DOHH2 (cell line): ENCODE measurements at regions not wholly inside any gene's neighbourhood (a gene's known extent, or its start where the extent isn't known, plus 50 kb on each side); places are given as distances from the start of the nearest gene placed in this dataset.

Experiments used
- H3F3A ChIP-seq: fragments of 200-600 bp; sonication (generic), shearing (Covaris generic); 2 replicates; pipeline ENCODE4 v1.6.0; 2016; ENCODE audit warnings: antibody characterized with exemption, mild to moderate bottlenecking; ENCODE audit not compliant: control insufficient read depth, insufficient read depth
- H3K27ac ChIP-seq: fragments of 200-600 bp; sonication (generic); 2 replicates; pipeline ENCODE4 v1.5.1; 2014; ENCODE audit warnings: low read depth, mild to moderate bottlenecking, low read length, moderate library complexity
- H3K27me3 ChIP-seq: fragments of 200-600 bp; sonication (generic); 2 replicates; pipeline ENCODE4 v1.6.1; 2014; ENCODE audit warnings: mild to moderate bottlenecking, low read length, mixed read lengths; ENCODE audit not compliant: control insufficient read depth
- H3K36me3 ChIP-seq: fragments of 200-600 bp; sonication (generic); 2 replicates; pipeline ENCODE4 v1.6.1; 2014; ENCODE audit warnings: mild to moderate bottlenecking, low read length, moderate library complexity, mixed read lengths; ENCODE audit not compliant: control insufficient read depth
- H3K4me1 ChIP-seq: fragments of 200-600 bp; sonication (generic); 2 replicates; pipeline ENCODE4 v1.6.1; 2014; ENCODE audit warnings: mild to moderate bottlenecking, low read length, mixed read lengths; ENCODE audit not compliant: control insufficient read depth
- H3K4me2 ChIP-seq: fragments of 200-600 bp; sonication (generic); 2 replicates; pipeline ENCODE4 v1.6.0; 2014; ENCODE audit warnings: mild to moderate bottlenecking, low read length, moderate library complexity
- H3K4me3 ChIP-seq: fragments of 200-600 bp; sonication (generic); 2 replicates; pipeline ENCODE4 v1.5.1; 2014; ENCODE audit warnings: mild to moderate bottlenecking, low read length, mixed read lengths
- H3K79me2 ChIP-seq: fragments of 200-600 bp; sonication (generic); 2 replicates; pipeline ENCODE4 v1.6.1; 2014; ENCODE audit warnings: mild to moderate bottlenecking, low read length, mixed read lengths; ENCODE audit not compliant: control insufficient read depth
- H3K9me2 ChIP-seq: fragments of 200-600 bp; sonication (generic); replicated peaks from 2 replicates; pipeline ENCODE4 v1.6.1; 2014; ENCODE audit warnings: mild to moderate bottlenecking, low read length, mixed read lengths; ENCODE audit not compliant: control insufficient read depth
- H3K9me3 ChIP-seq: fragments of 200-600 bp; sonication (generic); 2 replicates; pipeline ENCODE4 v1.6.1; 2014; ENCODE audit warnings: antibody characterized with exemption, low read length, mixed read lengths; ENCODE audit not compliant: control insufficient read depth, insufficient read depth
- H4K20me1 ChIP-seq: fragments of 200-600 bp; sonication (generic); 2 replicates; pipeline ENCODE4 v1.6.0; 2014; ENCODE audit warnings: low read depth, mild to moderate bottlenecking, antibody characterized with exemption, low read length, moderate library complexity; ENCODE audit not compliant: control insufficient read depth, insufficient read depth
- CTCF ChIP-seq: fragments of 200-600 bp; sonication (generic); IDR thresholded peaks from one replicate; pipeline ENCODE4 v1.5.1; 2014; ENCODE audit warnings: antibody characterized with exemption, mild to moderate bottlenecking, low read depth, low read length; ENCODE audit not compliant: poor library complexity, severe bottlenecking
- EZH2phosphoT487 ChIP-seq: fragments of 200-600 bp; sonication (generic); IDR thresholded peaks from 2 replicates; pipeline ENCODE4 v1.6.1; 2017; ENCODE audit warnings: borderline replicate concordance, mild to moderate bottlenecking, antibody characterized with exemption, low read length, moderate library complexity, mixed read lengths

DNA sequence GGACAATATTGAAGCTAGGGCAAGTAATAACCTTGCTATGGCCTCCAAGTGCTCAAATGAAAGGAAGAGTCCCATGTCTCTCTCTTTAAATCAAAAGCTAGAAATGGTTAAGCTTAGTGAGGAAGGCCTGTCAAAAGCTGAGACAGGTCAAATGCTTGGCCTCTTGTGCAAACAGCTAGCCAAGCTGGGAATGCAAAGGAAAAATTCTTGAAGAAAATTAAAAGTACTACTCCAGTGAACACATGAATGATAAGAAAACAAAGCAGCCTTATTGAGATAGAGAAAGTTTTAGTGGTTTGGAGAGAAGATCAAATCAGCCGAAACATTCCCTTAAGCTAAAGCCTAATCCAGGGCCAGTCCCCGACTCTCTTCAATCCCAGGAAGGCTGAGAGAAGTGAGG is 84.1 kb upstream of the PLEKHA5 start:
- H3K27ac ChIP-seq = no peak overlapping the region
- no peaks in the 10 kb centered on the region for H3K27me3 ChIP-seq
- TF ChIP-seq EZH2phosphoT487 (no peak), CTCF (no peak)
- H4K20me1 ChIP-seq = no peaks in the 10 kb centered on the region
- no peaks in the 10 kb centered on the region for H3K4me1 ChIP-seq
- no peaks in the 10 kb centered on the region for H3K9me2 ChIP-seq
- H3K4me2 ChIP-seq = no peak overlapping the region
- H3K4me3 ChIP-seq = no peak overlapping the region
- no peaks in the 10 kb centered on the region for H3K79me2 ChIP-seq
- no peaks in the 10 kb centered on the region for H3K9me3 ChIP-seq
- H3F3A ChIP-seq = no peaks in the 10 kb centered on the region
- H3K36me3 ChIP-seq = no peaks in the 10 kb centered on the region

DNA sequence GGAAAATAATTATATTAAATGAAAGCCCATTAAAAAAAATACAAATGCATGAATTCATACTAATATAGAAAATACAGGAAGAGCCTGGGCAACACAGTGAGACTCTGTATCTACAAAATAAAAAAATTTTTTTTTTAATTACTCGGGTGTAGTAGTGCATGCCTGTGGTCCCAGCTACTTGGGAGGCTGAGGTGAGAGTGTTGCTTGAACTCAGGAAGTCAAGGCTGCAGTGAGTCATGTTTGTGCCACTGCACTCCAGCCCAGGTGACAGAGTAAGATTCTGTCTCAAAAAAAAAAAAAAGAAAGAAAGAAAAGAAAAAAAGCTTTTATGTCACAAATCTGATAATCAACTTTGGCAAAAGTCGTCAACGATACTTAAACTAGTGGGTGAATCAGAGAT is 80.6 kb upstream of the PLEKHA5 start:
- no peak overlapping the region for H3K27ac ChIP-seq

DNA sequence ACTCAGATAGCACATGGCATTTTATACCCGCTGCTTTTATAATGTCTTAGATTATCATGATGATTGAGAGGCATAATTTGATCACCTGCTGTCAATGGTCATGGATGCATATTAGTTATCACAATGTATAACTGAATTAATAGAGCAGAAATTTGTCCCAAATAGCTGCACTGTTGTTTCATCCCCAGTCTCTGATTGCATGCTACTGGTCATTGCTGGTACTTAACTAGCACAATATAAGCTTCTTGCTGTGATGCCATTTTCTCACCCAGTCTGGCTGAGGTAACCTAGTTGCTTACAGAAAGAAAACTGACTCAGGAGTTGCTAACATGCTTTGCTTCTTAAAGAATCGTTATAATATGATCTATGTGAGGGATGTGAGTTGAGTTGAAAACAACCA is 76.8 kb upstream of the PLEKHA5 start:
- H3K4me2 ChIP-seq = no peak overlapping the region
- H3K9me2 ChIP-seq = no peaks in the 10 kb centered on the region; the same call in 1 of the 2 replicates
- no peak overlapping the region for H3K27ac ChIP-seq
- H3K9me3 ChIP-seq = no peaks in the 10 kb centered on the region
- TF ChIP-seq EZH2phosphoT487 = no peak
- no peak for TF ChIP-seq CTCF
- no peaks in the 10 kb centered on the region for H4K20me1 ChIP-seq
- H3K4me3 ChIP-seq = no peak overlapping the region
- H3F3A ChIP-seq = no peaks in the 10 kb centered on the region
- H3K4me1 ChIP-seq = no peaks in the 10 kb centered on the region
- H3K79me2 ChIP-seq = no peaks in the 10 kb centered on the region
- H3K27me3 ChIP-seq = no peaks in the 10 kb centered on the region
- no peaks in the 10 kb centered on the region for H3K36me3 ChIP-seq

More for the DNA sequence above, 80.6 kb upstream of the PLEKHA5 start:
- no peaks in the 10 kb centered on the region for H3K9me3 ChIP-seq
- H3K4me1 ChIP-seq = no peaks in the 10 kb centered on the region
- no peak for TF ChIP-seq CTCF
- no peak for TF ChIP-seq EZH2phosphoT487
- H3K79me2 ChIP-seq = no peaks in the 10 kb centered on the region
- no peaks in the 10 kb centered on the region for H3K27me3 ChIP-seq
- H4K20me1 ChIP-seq = no peaks in the 10 kb centered on the region
- H3K36me3 ChIP-seq = no peaks in the 10 kb centered on the region
- H3K9me2 ChIP-seq = no peaks in the 10 kb centered on the region; the same call in 1 of the 2 replicates
- no peak overlapping the region for H3K4me2 ChIP-seq
- H3F3A ChIP-seq = no peaks in the 10 kb centered on the region
- H3K4me3 ChIP-seq = no peak overlapping the region

- no peaks in the 10 kb centered on the region; the same call in 1 of the 2 replicates for H3K9me2 ChIP-seq
- no peaks in the 10 kb centered on the region for H3K36me3 ChIP-seq
- H4K20me1 ChIP-seq = no peaks in the 10 kb centered on the region
- H3K4me2 ChIP-seq = no peak overlapping the region
- no peaks in the 10 kb centered on the region for H3F3A ChIP-seq
- TF ChIP-seq CTCF (no peak), EZH2phosphoT487 (no peak)
- H3K27me3 ChIP-seq = no peaks in the 10 kb centered on the region
- no peaks in the 10 kb centered on the region for H3K79me2 ChIP-seq
- no peaks in the 10 kb centered on the region for H3K4me1 ChIP-seq
- H3K9me3 ChIP-seq = no peaks in the 10 kb centered on the region
- H3K4me3 ChIP-seq = no peak overlapping the region
- no peak overlapping the region for H3K27ac ChIP-seq
Measured at GRCh38 chr12:19053218-19053617, 76.3 kb upstream of the PLEKHA5 start.
